Stomach (tissue), 4 donors: ENCODE measurements at regions not wholly inside any gene's neighbourhood (a gene's known extent, or its start where the extent isn't known, plus 50 kb on each side); places are given as distances from the start of the nearest gene placed in this dataset.

ENCODE experiments used
- POLR2AphosphoS5 ChIP-seq, 3 donors: sonication (generic); formaldehyde crosslinking; IDR thresholded peaks; one replicate each; pipeline ENCODE4 v1.6.1; 2016; ENCODE audit warnings: antibody characterized with exemption in 3 of 3
- TF ChIP-seq, protein P1 (sequence below), 7 experiments: fragments of 450-650 bp in 4 of 7; fragments of 200-600 bp in 3 of 7; sonication (generic) in 3 of 7; IDR thresholded peaks; one replicate each; pipeline ENCODE4 v1.5.1; 2016 to 2019; ENCODE audit warnings: antibody characterized with exemption in 7 of 7, control low read depth in 2 of 7, mild to moderate bottlenecking in 1 of 7

DNA sequence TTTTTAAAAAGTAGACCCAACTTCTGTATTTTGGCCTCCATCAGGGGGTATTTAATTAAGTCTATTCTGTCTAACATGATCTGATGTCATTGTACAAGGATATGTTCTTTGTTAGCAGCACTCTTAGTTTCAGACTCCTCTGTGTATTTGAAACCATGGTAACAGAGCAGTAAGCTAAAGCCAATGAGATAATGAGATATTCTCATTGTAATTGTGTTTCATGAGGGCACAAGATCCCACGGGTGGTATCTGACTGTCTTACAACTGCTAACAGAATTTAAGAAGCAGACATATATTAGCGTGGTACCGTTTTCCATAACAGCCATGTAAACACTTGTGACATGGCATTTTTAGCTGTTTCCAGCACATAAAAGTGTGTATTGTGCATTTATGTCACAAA, 251.2 kb upstream of the VEPH1 start:
- TF ChIP-seq POLR2AphosphoS5 (IDR thresholded peaks at IDR 0.05) = no peak
- TF ChIP-seq, protein P1, sequence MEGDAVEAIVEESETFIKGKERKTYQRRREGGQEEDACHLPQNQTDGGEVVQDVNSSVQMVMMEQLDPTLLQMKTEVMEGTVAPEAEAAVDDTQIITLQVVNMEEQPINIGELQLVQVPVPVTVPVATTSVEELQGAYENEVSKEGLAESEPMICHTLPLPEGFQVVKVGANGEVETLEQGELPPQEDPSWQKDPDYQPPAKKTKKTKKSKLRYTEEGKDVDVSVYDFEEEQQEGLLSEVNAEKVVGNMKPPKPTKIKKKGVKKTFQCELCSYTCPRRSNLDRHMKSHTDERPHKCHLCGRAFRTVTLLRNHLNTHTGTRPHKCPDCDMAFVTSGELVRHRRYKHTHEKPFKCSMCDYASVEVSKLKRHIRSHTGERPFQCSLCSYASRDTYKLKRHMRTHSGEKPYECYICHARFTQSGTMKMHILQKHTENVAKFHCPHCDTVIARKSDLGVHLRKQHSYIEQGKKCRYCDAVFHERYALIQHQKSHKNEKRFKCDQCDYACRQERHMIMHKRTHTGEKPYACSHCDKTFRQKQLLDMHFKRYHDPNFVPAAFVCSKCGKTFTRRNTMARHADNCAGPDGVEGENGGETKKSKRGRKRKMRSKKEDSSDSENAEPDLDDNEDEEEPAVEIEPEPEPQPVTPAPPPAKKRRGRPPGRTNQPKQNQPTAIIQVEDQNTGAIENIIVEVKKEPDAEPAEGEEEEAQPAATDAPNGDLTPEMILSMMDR (IDR thresholded peaks at IDR 0.05) = no peak
